ENCODE measurements at regions not wholly inside any gene's neighbourhood (a gene's known extent, or its start where the extent isn't known, plus 50 kb on each side); places are given as distances from the start of the nearest gene placed in this dataset.
"Not testable (repeated sequence)": the region's sequence is repeated elsewhere in the genome, so short reads cannot be mapped to it uniquely, and the experiment has no call there.

DNA sequence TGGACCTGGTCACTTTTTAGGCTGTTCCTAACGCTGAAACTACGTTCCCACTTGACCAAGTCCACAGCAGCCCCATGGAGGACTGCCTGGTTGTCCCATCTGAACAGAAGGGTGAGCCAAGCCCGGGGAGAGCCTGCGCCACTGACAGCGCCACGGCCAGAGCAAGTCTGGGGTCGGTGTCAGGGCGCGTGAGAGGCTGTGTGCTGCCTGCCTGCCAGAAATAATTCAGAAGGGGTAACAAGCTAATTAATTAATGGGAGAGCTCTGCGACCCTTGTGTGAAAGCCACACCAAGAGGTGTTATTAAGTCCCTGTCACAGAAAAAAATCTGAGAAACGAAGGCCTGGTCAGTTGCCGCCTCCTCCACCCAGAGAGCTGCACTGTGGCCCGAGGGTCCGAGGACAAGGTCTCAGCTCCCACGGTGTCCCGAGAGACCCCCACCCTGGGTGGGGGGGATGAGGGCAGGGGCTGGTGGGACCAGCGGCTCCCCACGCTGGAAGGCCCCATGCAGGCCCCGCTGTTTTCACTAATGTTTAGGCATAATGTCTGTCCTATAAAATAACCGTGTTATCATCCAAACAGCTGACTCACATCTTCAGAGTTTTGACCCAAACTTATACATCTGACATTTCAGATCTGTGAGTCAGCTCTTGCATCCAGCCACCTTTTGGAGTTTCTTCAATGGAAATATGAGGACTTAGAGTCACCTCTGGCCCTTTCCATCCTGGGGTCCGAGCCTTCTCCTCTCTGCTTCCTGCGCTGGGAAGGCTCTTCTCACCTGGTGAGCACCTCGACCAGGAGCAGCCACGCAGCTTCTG, 58.5 kb downstream of the DLL1 start:
- no peak for DNase-seq

DNA sequence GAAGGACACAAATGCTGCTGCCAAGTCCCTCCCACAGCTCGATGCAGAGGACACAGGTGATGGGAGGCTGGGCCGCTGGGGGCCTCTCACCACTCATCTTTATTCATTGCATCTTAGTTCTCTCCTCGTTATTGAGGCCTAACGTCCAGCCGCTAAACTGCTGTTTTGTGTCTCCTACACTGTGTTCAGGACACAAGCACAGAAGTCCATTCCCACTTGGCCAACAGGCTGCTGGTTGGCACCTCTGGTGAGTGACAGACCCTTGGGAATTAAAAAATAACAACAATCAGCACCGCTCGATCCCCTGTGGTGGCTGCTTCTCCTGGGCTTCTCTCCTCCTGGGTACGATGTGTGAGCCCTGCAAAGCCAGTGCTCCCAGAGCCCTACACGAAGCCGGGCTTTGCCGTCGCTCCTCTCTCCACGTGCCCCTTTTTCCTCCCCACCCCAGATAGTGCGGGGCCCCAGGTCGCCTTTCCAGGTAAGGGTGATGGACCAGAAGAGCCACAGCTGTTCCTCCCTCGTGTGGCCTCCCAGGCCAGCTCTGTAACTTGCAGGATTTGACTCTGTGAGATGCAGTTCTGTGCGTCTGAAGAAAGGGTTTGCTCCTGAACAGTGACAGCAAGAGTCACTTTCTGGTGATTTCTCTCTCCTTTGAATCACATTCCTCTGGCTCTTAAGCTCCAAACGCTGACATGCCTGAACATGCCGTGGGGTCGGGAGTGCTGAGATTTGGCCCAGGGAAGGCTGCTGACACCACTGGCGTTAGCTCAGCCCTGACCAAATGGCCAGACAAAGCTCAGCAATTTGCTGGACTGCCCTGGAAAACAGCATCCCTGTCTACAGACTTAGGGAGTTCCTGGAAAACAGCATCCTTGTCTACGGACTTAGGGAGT, 59.3 kb downstream of the DLL1 start:
- DNase-seq, result no peak

DNA sequence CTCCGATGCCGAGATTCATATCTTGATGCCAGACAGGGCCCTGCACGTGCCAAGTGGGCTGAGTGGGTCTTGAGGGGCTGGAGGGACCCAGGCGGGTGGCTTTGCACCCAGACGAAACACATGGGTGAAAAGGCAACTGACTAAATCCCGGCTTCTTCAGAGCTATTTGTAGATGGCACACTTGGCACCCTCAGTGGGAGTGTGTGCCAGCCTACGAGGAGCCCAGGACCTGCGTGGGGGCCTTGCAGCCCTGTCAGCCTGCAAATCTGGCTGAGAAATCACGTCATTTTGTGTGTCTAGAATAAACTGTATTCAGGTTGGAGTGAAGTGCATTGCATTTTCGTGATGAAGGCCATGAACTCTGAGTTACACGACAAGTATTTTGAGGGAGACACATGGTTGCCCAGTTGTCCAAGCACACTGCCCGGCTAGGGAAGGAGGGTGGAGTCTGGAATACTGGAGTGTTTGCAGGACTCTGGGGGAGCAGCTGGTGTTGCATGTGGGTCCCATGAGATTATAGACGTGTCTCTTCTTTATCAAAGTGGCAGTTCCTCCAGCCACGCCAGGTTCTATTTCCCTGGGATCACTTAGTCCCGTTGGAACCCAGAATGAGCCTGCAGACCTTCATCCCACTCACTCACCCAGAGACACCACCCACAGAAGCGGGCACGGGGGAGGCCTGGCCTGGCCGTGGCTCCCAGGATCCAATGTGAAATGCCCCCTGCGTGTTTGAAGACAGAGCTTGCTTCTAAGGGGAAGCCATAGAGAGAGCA, 60.2 kb downstream of the DLL1 start:
- DNase-seq, result no peak

DNA sequence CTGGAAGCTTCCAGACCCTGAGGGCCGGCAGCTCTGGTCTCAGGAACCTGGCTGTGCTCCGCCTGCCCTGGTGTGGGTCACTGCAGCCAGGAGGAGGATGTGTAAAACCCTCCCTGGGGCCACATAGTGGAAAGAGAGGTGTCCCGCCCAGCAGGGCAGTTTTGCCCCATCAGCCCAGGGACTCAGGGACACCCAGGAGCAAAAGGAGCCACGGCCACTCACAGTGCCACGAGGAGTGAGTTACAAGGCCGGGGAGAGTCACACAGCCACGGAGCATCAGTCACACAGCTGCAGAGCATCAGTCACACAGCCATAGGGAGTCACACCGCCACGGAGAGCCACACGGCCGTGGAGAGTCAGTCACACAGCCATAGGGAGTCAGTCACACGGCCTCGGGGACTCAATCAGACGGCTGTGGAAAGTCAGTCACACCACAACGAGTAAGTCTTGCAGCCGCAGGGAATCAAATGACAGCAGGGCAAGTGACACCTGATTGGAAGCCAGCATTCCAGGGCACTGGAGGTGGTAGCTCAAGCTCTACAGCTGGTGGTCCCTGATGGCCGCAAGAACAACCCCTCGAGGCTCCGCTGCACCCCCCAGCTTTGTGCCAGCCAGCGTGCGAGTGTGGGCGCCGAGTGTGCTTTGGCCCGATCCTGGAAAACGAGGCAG, 60.9 kb downstream of the DLL1 start:
- no peak for DNase-seq

DNA sequence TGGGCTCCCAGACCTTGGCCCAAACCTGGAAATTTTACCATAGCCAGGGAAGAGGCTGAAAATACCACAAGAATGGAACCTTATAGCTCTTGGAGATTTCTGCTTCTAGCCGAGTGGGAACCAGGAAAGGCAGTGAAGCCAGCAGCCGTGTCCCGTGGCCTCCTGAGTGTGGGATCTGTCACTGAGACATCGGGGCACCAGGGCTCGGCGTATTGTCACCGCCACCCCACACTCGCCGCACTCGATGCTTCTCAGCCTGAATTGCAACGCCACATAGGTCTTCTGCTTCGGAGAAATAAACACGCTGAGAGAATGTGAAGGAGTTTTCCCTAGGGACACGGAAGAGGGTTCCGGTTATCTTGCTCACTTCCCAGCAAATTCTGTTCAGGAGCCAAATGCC, 61.5 kb downstream of the DLL1 start:
- no peak for DNase-seq

DNA sequence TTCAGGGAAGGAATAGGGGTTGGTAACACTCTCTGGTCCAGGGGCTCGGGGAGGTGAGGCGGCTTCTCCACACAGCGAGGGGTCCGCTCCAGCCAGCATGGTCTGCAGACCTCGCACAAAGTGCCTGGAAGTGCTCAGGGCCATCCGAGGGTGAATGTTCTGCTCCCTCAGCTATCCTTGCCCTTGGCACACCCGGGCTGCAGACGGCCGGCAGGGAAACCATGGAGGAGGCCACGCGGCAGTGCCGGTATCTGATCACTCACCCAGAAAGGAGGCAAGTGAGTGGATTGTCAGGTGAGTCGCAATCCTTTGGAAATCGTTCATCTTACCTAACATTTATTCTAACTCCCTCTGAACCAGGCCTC, 62.0 kb downstream of the DLL1 start:
- DNase-seq, result no peak

DNA sequence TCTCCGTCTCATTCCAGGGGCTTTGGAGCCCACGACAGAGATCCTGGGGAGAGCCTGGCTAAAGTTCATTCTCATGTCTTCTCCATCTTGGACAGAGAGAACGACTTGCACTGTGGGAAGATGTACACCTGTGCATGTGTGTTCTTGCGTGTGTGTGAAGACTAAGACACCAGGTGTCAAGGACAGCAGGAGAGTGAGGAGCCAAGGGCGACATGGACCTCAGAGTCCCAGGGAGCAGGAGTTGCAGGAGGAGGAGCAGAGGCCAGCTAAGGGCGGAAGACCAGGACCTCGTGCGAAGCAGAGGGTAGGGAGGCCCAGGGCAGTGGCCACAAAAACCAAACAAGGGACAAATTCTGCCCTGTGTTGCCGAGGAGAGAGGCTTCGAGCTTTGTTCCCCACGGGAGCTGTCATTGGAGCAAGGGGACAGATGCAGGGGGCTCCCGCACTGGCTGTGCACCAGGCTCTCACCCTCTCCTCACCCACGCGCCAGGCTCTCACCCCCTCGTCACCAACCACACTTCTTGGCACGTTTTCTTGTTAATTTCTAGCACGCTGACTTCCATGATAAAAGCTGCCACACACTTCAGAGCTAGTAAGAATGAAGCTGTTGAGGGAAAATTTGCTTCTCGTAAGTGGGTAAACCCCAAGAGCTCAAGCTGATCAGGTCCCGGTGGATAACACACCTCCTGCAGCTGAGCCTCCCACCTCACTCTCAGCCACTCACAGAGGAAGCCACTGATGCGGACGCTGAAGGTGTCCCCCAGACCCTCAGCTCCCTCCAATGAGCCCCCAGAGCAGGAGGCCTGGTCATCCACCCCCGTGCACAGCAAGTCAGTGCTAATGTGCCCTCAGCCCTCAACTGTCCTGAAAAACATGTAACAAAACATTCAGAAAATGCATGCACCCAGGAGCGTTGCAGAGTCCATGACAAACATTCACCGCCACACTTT, 62.6 kb downstream of the DLL1 start:
- no peak for DNase-seq

DNA sequence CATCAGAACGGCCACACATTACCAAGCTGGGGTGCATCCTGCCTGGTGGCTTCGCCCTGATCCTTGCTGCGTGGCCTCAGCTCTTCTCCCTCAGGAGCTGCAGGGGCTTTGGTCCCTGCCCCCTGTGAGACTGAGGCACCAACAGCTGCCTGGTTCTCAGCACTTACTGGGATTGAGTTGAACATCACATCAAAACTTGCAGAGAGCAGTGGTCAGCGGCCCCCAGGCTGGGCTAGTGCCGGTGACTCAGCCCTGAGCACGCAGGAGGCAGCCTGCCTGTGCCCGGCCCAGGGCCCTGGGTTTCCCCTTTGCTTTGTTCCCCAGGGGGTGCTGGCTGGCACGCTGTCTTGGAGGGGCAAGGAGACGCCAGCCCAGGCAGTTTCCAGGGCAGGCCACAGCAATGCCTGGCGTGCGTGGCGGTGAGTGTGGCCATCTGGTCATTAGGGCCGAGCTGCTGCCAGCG, 63.3 kb downstream of the DLL1 start:
- DNase-seq, result no peak

DNA sequence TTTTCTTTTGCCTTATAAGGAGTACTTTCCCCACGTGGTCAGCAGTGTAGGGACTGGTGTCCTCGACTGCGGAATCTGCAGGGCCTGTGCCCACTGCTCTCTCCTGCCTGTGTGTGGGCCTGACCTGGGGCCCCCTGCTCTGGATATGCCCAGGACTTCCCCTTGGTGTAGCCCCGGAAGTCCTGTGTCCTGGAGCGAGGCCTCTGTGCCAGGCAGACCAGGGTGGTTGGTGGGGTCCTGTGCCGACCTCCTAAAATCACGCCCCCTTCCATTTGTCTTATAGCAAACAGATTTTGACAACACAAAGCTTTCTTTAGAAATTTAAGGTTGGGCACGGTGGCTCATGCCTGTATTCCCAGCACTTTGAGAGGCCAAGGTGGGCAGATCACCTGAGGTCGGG, 64.2 kb downstream of the DLL1 start:
- no peak for DNase-seq

DNA sequence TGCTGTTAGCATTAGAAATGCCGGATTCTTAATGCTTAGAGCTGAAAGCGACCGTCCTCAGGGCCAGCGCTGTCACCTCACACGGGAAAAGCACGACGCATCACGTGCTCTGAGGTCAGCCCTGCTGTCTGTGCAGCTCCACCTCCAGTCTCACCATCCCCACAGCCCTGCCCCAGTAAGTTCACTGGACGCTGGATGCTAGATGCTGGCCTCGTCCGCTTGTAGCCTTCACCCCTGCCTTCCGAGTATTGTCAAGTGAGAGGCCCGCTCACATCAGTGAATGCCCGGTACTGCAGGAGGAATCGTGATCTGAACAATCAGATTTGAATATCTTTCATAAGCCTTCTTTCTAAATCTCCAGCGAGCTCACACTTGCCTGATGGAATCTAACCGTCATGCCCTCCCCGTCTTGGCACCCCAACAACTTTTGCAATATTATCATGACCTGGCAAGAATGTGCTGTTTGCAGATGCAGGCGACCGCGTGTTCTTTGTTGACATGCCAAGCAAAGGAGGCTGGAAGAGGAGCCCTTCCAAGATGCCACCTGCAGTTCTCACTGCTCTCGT, 64.9 kb downstream of the DLL1 start:
- DNase-seq, result no peak

DNA sequence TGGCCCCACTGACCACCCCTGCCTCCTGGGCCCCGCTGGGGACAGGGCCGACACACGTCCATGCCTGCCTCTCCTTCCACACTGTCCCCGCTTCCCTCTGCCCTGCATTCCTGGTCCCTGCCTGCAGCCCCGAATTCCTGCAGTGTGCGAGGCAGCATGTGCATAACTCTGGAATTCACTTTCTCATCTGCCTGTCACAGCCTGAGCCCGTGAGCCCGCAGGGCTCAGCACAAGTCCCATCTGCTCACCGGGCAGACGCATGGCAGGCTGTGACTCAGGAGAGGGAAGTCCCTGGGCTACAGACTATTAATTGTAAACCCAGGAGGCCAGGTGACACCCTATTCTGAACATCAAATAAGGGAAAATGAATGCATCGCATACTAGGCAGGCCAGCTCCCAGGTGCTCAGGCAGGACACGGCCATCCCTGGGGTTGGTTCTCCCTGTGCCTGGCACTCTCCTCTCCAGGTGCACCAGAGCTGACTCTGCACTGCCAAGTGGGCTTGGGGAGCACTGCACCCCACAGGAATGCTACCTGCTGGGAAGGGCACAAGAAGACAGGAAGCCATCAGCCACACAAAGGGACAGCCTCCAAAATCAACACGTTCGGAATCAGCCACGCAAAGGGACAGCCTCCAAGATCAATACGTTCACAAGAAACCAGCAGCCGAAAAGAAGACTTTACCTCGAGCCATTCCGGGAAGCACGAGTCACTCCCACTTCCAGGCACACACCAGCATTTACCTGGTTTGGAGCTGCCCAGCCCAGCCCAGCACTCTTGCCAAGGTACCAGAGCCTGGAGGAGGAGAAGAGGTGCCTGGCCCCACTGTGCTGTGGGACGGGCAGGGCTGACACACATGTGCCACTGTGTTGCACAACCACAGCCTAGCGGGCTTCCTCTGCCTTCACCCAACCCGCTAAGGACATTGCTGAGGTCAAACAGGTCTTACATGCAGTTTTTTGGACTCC, 65.9 kb downstream of the DLL1 start:
- no peak for DNase-seq

DNA sequence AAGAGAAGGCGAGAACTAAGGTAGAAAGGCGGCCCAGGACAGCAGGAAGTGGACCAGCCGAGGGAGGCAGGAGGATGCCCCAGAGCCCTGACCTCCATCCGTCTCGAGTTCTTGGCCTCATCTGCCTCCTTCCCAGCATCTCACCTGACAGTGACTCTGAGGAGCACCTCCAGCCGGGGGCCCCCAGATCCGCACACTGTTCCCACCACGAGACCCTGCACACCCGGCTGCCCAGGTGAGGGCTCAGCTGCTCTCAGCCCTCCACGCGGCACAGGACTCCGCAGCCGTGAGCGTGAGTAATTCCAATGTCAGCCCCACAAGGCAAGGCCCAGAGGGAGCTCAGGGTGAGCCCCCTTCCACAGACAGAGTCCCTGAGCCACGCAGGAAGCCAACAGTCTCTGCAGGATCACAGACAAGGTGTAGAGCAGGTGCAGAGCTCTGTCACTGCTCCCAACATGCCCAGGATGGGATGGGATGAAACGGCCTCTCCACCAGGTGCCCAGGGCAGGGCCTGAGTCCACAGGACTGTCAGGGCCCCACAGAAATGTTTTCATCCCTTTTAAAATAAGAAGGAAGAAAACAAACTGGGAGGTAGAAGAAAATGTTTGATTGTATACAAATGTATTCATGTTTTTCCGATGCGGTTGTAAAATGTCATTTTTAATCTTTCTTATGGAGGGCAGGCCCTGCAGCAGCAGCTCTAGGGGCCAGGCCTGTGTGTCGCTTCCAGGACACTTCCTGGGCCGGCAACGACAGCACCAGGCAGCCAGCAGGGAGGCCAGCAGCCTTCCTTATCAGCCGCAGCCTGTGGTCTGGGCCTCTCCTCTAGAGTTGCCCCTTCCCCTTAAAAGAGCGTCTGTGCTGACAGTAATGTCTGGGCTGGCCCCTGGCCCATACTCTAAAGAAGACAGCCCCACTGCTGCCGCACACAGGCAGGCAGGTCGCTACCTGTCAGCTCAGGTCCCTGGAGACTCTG, 66.9 kb downstream of the DLL1 start:
- DNase-seq, result no peak

DNA sequence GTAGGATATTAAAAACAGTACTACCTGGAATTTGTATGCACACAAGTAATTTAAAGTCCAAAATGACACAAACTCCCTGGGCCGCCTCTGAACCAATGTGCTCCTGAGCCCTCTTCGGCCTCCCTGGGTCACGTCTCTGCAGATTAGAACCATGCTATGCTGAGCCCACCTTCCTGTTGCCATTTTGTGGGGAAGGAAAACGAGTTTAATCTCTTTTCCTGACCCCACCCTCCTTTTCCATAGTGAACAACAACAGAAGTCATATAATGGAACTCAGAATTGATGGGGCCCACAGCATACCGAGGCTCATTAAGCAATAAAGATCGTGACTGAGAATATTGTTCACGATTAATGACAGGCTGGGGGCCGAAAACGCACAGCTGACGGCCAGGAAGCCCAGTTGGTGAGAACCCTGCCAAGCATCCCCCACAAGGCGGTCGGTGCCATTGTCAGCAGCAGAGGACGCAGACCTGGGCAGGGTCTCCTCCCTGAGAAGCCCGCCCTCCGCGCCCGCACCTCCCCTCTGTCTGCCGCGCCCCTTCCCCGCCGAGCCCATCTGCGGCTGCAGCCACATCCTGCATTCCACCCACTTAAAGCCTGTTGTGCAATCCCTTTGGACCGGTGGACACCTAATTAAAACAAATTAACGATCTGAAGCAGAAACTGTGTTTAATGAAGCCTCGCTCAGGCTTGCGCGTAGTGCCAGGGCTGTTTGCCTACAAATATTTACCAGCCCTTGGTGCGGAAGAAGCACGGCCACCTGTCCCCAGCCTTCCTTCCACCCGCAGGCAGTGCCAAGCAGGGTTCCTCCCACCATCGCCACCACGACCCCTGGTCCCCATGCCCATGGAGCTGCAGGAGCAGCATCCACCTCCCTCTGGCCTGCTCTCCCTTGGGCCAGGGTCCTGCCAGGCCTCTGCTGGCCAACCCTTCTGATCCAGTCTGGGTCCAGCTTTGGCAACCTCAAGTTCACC, 68.1 kb downstream of the DLL1 start:
- DNase-seq, result no peak

DNA sequence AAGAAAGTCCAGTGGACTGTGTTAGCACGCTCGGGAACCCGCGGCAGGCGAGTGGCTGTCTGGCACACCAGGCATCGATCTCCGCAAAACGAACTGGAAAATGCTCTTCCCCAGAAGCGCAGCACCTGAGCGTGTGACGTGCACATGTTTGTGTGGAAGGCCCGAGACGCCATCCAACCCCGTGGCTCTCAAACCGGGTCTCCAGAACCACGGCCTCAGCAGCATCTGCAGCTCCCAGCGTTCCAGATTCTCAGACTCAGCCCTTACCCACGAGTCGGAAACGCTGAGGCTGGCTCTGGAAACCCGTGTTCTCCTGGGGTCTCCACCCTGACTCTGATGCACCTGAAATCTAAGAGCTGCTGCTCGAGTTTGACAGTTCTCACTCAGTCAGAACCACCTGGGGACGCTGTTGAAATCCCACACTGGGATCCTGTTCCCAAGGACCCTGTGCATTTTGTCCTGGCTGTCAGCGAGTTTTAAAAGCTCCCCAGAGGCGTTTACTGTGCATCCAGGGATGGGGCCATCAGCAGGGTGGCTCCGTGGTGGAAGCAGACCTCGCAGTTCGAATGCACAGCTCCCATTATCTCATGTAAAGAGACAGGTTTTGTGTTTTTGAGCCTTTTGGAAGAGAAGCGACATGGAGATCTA, 69.0 kb downstream of the DLL1 start:
- no peak for DNase-seq

DNA sequence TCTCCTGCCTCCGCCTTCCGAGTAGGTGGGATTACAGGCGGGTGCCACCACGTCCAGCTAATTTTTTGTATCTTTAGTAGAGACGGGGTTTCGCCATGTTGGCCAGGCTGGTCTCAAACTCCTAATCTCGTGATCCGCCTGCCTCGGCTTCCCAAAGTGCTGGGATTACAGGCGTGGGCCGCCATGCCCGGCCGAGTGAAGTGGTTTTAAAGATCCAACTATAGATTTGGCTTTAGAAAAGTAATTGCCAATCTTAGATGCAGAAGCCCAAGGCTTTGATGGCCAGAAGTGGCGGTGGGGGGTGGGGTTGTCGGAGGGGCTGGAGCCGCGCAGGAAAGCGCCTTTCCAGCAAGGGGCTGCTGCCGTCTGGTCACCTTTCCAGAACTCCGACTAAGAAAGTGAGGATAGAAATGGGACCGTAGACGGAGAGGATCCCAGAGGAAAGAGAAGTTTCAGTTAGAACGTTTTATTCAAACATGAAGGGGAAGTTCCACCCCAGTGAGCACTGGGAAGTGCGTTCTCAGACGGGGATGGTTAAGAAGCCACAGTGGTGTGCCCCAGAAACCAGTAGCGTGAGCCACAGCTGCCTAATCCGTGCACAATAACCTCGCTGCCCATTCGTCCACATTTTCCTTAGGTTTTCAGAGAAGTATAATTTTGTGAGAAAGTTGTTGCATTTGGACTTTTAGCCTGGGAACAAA, 69.7 kb downstream of the DLL1 start:
- no peak for DNase-seq

DNA sequence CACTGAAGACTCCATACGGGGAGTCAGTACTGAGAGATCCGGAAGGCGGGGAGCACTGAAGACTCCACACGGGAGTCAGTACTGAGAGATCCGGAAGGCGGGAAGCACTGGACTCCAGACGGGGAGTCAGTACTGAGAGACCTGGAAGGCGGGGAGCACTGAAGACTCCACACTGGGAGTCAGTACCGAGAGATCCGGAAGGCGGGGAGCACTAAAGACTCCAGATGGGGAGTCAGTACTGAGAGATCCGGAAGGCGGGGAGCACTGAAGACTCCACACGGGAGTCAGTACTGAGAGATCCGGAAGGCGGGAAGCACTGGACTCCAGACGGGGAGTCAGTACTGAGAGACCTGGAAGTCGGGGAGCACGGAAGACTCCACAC, 77.2 kb downstream of the DLL1 start:
- DNase-seq, result not testable (repeated sequence)
